ENCODE measurements at regions not wholly inside any gene's neighbourhood (a gene's known extent, or its start where the extent isn't known, plus 50 kb on each side); places are given as distances from the start of the nearest gene placed in this dataset.

DNA sequence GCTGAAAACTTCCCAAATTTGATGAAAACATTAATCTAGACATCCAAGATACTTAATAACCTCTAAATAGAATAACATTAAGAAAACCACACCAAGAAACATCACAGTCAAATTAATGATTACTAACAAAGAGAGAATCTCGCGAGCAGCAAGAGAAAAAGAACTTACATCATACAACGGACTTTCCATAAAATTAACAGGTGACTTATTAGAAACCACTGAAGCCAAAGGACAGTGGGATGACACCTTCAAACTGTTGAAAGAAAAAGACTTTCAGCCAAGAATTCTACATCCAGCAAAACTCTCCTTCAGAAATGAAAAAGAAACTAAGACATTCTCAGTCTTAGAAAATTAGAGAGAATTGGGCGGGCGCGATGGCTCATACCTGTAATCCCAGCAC, 232.0 kb downstream of the SNCA start:
- FAIRE-seq, result no peak

DNA sequence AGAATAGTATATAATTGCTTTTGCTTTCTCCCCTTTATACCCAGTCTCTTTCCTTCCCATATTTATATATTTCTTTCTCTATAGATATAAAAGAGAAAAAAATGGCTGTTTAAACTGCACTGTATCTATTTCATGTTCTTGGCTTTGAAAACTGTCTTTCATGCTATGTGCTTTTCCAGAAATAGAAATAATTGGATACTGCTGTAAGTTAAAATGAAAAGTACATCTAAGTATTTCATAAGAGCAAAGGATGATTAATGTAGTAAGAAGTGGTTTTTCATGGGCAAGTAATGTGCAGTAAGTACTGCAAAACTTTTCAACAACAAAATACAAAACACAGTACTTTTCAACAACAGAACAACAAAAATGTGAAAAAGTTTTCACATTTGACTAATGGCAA, 237.9 kb downstream of the SNCA start:
- FAIRE-seq (no peak), DNase-seq (ENCODE audit: insufficient read length, low spot score) (no peak)

More for the DNA sequence above, 232.0 kb downstream of the SNCA start:
- no peak for DNase-seq (ENCODE audit: insufficient read length, low spot score)

DNA sequence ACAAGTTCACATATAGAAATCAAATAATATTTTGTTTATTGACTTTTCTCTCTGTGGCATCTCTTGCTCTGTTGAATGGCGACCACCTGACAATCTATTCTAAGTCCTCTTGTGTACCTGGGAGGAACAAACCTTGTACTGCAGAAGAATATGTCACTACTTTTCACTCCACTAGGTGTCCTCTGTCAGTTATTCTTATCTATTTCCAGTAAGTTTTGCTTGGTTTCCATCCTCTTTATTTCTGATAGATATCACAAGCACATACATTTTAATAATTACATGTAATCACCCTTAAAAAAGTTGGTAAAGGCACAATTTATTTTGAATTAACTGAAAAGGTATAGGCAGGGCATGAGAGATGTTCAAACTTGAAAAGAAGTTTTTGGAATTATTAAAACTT, 238.4 kb downstream of the SNCA start:
- DNase-seq (ENCODE audit: insufficient read length, low spot score), result no peak
- FAIRE-seq, result no peak

DNA sequence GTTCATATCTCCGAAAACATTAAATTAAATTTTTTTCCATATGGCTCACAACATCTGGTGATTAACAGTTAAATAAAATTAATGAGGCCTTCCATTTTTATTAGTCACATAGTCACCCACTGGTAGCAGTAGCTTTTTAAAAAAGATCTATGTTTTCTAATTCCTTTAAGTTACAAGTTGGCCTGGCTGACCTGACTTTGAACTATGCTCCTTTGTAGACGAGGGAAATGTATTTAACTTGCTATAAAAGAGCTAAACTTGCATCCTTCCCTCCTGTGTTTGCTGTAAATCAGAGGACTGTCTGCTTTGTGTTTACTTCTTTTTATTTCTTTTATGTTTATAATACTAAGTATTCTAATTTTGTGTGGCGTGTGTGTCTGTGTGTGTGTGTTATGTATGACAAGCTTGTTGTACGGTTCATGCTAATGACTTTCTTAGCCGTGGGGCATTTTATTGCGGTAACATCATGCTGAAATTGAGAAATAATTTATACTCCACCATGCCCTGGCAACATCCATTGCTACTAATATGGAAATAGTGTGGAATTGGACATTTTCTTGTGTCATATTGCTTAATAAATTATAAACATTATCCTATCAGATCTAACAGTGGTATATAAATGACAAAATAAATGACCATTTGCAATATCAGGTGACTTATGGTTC, 241.7 kb downstream of the SNCA start:
- FAIRE-seq (no peak), DNase-seq (ENCODE audit: insufficient read length, low spot score) (no peak)

DNA sequence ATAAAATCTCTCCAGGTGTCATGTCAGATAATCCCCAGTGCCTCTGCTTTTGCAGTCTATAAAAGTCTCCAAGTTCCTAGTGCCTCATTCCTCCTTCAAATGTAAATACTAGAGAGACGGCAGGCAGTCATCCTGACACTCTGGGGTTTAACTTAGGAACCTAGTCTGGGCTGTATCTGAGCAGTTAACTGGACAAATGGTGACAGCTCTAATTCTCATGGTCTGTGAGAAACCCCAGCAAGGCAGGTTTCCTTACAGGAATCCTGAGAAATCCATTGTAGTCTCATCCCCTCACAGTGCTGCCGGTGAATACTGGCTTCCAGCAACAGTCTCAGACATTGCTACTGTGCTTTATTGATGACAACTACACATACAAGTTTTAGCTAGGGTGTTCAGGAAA, 246.8 kb downstream of the SNCA start:
- DNase-seq (ENCODE audit: insufficient read length, low spot score), result no peak
- FAIRE-seq, result no peak

DNA sequence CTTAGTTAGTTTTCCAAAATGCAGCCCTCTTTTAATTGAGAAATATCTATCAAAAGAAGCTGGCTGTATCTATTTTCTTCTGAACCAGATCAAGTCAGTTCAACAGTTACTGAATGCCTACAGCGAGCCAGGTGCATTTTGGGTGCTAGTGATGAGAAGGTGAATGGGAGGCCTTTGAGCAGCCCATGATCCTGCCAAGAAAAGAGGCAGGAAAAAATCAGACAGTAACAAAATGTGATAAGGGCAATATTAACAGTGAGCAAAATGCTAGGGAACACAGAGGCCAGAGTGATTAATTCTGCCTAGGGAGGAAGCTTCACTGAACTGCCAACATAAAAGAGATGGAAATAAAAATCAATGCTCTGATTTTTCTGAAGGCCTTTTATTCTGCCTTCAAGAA, 248.5 kb downstream of the SNCA start:
- DNase-seq (ENCODE audit: insufficient read length, low spot score), result no peak
- FAIRE-seq, result no peak

DNA sequence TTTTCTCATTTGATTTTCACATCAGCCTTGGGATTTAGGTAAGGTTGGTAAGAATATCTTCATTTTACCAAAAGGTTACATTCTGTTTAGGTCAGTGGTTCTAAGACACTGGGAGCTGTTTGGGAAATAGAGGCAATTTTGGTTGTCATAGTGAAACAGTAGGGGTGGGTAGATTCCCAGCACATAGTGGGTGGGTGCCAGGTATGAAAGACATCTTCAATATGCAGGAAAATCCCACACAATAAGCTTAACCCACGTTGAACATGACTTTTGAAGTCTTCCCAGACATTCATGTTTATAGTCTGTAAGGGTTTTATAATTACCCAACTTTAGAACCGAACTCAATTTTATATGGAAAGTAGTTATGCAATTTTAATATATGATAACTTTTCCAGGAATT, 249.6 kb downstream of the SNCA start:
- DNase-seq (ENCODE audit: insufficient read length, low spot score) (no peak), FAIRE-seq (no peak)

DNA sequence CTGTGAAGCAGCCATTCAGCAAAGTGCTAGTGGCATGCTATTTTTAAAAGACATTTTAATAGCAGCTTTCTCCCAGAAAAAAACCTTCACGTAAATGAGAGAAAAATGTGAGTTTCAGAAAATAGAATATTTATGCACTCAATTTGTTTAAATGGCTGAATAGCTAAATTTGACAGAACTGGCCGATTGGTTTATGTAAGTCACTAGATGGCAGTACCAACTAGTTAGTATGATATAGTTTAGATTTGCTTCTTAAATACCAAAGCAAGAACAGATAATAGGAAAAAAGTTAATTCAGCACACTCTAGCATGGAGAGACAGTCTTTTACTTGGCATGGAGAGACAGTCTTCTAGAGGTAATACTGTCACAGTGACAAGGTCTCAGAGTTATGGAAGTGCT, 250.1 kb downstream of the SNCA start:
- DNase-seq (ENCODE audit: insufficient read length, low spot score) (peak; percentile 2), FAIRE-seq (no peak)

DNA sequence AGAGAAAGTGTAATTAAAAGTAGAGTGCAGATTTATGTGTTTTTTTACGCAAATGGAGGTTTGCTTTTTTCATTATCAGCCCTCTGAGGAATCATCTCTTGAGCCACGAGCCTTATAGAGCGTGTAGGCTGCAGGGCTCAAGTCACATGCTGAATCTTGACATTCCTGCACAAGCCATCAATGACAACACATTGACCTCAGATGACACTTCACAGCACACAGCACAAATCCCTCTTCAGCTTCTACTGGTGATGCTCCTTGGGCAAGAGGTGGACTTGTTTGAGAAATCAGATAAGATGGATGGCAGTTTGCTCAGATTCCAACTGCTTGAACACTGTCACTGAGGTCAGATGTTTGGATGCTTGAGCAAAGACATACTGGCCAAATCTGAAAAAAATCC, 250.6 kb downstream of the SNCA start:
- FAIRE-seq, result no peak

DNA sequence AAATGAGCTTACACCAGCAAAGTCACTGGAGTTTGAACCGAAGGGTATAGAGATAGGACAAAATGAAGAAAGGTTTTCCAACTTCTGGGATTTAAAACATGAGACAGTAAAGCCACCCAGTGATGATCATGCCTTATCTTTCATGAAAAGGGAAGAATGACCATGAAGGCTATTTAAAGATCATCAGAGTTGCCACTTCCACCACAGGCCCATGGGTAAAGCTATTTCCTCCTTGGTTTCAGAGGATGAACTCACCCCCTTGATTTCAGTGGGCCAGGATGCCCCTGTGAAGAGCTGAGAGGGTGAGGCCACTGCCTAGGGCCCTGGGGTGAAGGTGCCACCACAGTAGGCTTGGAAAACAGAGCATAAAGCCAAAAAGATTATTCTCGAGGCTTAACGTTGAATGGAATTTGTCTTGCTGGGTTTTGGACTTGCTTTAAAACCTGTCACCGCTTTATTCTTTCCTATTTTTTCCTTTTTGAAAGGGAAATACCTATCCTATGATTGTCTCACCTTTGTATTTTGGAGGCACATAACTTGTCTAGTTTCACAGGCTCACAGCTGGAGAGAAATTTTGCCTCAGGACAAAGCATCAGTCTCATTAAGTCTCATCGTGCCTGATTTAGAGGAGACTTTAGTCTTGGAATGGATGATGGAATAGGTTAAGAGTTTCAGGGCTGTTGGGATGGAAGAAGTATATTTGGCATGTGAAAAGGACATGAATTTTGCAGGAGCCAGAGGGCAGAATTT, 254.0 kb downstream of the SNCA start:
- no peak for DNase-seq (ENCODE audit: insufficient read length, low spot score)

More for the DNA sequence above, 250.6 kb downstream of the SNCA start:
- DNase-seq (ENCODE audit: insufficient read length, low spot score), result no peak

DNA sequence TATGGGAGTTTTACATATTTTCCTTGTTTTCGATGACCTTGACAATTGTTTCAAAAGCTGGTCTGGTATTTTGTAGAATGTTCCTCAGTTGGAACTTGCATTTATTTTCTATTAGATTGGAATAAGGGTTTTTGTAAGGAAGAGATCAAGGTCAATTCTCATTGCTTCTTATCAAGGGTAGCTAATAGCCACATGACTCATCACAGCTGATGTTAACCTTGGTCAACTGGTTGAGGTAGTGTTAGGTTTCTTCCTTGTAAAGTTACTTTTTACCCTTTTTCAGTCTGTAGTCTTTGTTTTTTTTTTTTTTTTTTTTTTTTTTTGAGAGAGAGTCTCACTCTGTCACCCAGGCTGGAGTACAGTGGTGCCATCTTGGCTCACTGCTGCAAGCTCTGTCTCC, 257.2 kb downstream of the SNCA start:
- DNase-seq (ENCODE audit: insufficient read length, low spot score) (no peak), FAIRE-seq (no peak)

More for the DNA sequence above, 254.0 kb downstream of the SNCA start:
- FAIRE-seq, result no peak

DNA sequence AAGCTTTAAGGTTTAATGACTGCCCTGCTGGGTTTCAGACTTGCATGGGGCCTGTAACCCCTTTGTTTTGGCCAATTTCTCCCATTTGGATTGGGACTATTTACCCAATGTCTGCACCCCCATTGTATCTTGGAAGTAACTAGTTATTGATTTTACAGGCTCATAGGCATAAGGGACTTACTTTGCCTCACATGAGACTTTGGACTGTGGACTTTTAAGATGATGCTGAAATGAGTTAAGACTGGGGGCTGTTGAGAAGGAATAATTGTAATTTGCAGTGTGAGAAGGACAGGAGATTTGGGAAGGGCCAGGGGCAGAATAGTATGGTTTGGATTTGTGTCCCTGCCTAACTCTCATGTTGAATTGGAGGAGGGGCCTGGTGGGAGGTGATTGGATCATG, 260.7 kb downstream of the SNCA start:
- FAIRE-seq, result no peak
- no peak for DNase-seq (ENCODE audit: insufficient read length, low spot score)

DNA sequence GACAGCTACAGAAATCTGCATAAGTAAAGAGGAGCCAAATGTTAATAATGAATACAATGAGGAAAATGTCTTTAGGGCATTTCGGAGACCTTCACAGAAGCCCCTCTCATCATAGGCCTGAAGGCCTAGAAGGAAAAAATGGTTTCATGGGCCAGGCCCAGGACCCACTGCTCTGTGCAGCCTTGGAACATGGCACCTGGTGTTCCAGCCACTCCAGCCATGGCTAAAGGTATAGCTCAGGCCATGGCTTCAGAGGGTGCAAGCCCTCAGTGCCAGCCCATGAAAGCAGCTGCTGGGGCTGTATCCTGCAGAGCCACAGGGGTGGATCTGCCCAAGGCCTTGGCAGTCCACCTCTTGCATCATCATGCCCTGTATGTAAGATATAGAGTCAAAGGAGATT, 261.1 kb downstream of the SNCA start:
- DNase-seq (ENCODE audit: insufficient read length, low spot score), result no peak
- no peak for FAIRE-seq

DNA sequence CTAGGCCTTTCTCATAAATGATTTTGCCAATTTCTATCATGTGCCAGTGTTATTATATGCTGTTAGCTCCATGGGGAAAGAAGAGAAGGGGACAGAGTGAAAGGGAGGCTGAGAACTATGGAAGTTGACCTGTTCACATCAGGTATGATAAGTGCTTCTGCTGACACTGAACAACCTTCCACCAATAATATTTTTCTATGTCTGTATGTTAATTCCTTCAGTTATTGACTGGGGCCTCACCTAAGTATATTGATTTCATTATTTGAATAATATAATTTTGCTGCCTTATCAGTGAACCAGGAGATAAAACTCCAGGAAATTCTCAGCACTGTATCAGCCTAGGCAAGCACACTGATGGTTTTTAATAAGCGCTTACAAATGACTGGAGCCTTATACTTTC, 262.8 kb downstream of the SNCA start:
- no peak for DNase-seq (ENCODE audit: insufficient read length, low spot score)
- FAIRE-seq, result no peak

DNA sequence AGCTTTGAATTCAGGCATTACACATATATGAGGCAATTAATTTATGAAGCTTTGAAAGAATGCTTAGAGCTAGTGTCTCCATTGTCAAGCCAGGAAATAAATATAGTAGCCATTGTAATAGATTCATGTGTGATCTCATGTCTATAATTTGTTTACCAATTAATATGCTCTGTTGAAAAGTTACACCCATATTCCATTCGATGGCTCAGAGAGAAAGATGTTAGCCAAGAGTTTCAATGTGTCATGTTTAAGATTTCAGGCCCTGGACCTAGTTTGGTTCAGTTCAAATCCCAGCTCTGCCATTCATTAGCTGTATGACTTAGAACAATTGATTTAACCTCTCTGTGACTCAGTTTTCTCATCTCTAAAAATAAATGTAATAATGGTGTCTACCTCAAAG, 263.3 kb downstream of the SNCA start:
- FAIRE-seq, result no peak
- no peak for DNase-seq (ENCODE audit: insufficient read length, low spot score)

DNA sequence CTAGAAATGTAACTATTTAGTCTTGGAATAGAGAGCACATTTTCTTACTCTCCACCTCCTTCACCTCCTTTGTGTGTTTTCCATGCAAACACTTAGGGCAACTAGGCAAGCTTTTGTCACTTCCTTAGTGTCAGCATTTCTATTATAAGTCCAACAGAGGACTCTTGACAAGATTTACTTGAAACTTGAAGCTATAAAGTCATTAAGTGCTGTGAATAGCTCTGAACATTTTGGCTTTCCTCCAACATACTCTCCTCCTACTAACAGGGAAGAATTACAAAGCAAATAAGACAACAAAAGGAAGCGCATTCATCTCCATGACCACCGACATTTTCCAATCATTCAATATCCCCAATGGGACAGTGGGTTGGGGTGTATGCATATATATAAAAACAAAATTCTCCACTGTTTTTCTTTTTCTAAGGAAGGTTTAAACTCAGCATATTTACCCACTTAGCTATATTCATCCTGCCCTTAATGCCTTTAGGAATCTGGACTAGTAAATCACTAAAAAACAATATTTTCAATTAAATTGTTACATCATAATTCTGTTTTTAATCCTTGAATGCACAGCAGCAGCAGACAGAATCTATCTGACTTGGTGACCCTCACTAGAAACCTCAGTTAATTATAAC, 264.6 kb downstream of the SNCA start:
- DNase-seq (ENCODE audit: insufficient read length, low spot score), result no peak
- FAIRE-seq, result no peak

DNA sequence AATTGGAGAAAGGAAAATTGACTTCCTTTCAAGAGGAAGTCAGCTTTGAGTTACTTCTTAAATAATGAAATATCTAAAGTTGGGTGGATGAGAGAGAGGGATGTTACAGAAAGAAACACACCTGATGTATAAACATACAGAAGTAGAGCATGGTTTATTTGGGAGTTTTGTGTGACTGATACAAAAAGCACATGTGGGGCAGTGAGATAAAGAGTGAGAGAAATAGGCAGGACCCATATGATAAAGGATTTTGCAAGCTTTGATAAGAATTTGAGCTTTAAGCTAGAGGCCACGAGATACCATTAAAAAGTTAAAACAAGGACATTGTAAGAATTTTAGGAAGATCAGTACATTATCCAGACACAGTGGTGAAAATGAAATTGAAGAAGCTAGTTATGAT, 263.3 kb upstream of the GPRIN3 start:
- FAIRE-seq, result no peak
- no peak for DNase-seq (ENCODE audit: insufficient read length, low spot score)

DNA sequence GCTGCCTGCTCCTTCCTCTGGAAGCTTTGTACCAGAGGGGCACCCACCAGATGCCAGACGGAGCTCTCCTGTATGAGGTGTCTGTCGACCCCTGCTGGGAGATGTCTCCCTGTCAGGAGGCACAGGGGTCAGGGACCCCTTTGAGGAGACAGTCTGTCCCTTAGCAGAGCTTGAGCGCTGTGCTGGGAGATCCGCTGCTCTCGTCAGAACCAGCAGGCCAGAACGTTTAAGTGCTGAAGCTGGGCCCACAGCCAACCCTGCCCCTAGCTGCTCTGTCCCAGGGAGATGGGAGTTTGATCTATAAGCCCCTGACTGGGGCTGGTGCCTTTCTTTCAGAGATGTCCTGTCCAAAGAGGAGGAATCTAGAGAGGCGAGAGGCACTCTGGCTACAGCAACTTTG, 260.3 kb upstream of the GPRIN3 start:
- no peak for FAIRE-seq
- DNase-seq (ENCODE audit: insufficient read length, low spot score), result no peak

DNA sequence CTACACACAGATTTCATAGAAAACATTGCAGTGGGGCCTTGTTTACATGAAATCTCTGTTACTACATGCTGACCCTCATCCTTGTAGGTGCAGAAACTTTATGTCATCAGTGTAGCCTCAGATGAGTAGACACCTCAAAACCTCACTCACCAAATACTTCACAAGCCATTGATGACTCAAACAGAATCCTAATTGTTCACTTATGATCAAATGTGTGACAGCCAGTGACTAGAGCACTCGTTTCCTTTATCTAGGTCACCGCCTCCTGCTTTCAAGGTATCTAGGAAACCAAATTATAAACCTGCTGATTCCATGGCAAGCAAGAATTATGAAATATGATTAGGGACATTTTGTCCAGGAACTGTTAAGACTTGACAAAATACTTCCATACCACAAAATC, 255.8 kb upstream of the GPRIN3 start:
- FAIRE-seq (no peak), DNase-seq (ENCODE audit: insufficient read length, low spot score) (no peak)

DNA sequence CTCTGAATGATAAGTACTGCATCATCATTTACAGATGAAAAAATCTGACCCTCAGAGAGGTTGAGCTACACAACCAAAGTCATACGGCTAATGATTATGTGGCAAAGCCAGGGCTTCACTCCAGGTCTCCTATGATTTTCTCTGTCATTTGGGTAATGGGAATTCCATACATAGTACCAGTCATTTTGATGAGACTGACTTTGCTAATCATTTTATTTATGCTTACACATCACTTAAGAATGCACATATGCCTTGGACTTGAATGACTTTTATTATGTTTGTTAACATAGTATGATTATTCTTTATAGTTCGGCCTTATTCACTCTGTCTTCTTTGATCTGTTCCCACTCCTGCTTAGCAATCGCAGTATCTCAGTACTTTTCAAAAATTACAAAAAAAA, 255.1 kb upstream of the GPRIN3 start:
- FAIRE-seq (no peak), DNase-seq (ENCODE audit: insufficient read length, low spot score) (no peak)

DNA sequence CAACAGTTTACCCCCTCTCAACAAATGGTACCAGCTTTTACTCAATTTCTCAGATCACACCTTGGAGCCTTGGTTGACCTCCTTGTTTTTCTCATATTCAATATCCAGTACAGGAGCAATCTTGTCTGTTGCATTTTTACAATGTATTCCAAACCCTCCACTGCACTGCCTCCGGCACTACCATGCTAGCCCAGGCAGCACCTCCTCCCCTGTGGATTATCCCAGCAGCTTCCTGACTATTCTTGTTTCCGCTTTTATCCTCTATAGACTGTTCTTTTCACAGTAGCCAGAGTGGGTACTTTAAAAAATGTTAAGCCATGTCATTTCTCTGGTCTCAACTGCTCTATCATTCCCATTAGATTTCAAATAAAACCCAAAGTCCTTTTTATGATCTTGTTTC, 253.4 kb upstream of the GPRIN3 start:
- no peak for FAIRE-seq
- DNase-seq (ENCODE audit: insufficient read length, low spot score), result no peak

DNA sequence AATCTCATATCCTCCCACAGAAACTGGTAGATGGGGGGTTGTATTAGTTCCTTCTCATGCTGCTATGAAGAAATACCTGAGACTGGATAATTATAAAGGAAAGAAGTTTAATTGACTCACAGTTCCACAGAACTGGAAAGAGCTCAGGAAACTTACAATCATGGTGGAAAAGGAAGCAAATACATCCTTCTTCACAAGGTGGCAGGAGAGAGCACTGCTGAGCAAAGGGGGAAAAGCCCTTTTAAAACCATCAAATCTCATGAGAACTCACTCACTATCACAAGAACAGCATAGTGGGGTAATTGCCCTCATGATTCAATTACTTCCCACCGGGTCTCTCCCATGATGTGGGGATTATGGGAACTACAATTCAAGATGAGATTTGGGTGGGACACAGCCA, 250.5 kb upstream of the GPRIN3 start:
- FAIRE-seq (no peak), DNase-seq (ENCODE audit: insufficient read length, low spot score) (no peak)

Data from HTR-8/SVneo (cell line).